ENCODE measurements at regions not wholly inside any gene's neighbourhood (a gene's known extent, or its start where the extent isn't known, plus 50 kb on each side); places are given as distances from the start of the nearest gene placed in this dataset.
"Not testable (repeated sequence)": the region's sequence is repeated elsewhere in the genome, so short reads cannot be mapped to it uniquely, and the experiment has no call there.

DNA sequence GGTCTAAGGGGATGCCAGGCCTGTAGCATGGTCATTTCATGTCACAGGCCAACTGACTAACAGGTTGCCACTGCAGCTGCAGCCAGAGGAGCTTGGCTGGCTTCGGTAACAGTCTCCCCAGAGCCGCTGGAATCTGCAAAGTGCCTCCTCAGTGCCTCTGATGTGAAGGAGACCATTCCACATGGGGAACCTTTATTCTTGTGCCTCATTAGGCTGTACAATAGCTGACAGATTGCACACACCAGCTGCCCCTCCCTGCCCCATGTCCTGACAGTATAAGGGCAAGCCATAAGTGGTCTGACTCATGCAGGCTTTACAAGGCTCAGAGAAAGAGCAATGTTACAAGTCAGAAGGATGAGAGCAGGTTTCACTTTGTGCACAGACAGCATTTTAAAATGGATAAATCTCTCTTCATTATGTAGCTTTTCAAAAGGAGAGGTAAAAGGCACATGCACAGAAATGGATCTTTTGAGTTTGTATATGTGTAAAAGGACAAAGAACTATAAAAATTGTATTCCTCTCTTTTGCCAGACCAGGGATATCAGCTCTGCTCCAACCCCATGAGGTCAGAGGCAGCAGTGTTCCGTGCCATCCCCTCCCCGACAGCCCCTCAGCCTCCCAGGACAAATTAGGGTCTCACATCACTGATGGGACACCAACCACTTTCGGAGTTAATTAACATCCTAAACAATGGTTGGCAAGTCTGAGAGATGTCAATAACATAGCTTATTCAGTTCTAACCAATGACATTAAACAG is 467.8 kb downstream of the TMEM232 start:
- DNase-seq, result no peak

DNA sequence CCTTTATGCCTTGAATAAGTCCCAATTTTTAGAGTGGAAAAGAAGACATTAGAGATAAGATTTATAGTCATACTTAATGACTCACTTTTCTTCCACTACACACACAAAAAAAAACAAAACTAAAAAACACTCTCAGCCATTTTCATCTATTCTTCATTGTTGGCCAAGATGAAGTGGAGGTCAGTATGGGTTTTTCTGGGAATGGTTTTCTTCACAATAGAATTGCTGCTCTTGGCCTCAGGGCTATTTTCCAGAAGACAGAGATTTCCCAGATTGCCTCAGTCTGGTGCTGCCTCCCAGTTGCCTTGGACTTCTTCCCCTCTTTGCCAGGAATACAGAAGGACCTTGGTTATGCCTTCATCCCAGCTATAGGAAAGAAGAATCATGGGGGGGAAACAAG is 463.7 kb downstream of the TMEM232 start:
- DNase-seq, result no peak

GRCh38 chr5:110264661-110265060 is 461.8 kb downstream of the TMEM232 start:
- no peak for DNase-seq

- no peak for DNase-seq
Observed at GRCh38 chr5:110265162-110265561, 461.3 kb downstream of the TMEM232 start.

DNA sequence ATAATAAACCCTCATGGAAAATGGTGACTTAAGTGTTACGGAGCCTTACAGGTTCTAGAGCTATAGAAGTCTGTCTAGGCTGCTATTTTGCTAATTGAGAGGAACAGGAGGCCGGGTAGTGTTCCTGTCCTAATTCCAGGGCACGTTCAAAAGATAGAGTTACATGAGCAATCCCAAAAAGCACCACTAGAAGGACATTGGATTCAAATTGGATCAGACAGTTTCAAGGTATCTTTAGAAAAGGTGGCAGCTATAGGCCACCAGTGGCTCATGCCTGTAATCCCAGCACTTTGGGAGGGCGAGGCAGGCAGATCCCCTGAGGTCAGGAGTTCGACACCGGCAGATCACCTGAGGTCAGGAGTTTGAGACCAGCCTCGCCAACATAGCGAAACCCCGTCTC is 458.8 kb downstream of the TMEM232 start:
- DNase-seq, result no peak

DNA sequence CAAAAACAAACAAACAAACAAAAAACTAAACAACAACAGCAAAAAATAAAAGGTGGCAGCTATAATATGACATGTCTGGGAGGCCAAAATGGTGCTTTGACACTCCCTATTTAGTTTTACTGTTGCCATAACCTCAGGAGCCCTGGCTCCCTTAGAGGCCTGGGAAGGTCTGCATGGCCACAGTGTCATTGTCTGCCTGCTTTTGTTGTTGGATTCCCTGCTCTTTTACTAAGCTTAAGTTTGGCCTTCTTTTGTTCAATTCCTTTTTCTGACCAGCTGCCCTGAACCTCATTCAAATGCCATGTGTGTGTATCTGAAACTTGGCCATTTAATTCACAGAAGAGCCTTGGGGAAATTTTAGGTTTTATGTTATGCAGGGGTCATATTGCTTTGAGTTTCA is 458.2 kb downstream of the TMEM232 start:
- DNase-seq, result no peak

DNA sequence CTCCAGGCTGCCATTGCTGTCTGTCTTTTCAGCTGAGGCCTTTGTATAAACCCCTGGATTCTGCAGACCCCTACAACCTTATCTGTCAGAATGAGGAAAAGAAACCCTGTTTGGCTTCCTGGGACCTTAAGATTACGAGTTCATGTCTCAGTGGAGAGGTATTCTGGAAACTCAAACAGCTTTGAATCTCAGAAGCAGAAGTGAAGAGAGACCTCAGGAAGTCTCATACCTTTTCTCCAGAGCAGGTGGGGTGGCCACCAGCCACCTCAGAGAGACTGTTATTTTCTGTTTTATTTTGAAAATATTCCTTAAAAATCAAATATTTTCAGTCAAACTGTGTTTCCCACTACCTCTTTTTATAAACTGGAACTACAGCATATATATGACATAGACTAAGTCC is 457.5 kb downstream of the TMEM232 start:
- DNase-seq, result no peak

DNA sequence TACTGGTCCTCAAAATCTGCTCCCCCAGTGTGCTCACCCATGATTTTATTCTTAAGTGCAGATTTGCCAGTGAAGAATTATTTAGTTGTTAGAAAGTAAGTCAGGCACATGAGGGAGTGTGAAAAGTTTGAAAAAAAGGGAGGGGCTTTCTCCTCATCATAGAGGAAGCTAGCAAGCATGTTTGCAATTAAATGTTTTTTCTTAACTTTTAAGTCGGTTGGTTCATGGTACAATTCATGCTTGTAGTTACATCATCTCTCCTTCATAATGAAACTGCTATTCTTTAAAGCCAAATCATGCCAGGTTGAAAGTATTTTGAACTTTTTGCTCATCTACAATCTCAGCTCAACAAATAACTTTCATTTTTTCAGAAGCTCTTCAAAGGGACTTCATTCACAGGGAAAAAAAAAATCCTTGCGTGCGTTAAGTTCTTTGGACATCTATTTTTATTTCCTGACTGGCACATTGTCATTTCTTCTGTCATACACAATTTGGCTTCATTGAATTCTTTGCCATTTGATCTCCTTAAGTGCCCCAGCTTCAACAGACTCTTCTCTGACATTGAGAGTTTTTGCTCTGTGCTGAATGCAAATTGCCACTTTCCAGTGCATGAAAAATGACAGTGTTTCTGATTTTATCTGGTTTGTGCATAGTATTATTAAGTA is 456.9 kb downstream of the TMEM232 start:
- no peak for DNase-seq

GRCh38 chr5:110275878-110276277 is 450.6 kb downstream of the TMEM232 start:
- DNase-seq, result no peak

DNA sequence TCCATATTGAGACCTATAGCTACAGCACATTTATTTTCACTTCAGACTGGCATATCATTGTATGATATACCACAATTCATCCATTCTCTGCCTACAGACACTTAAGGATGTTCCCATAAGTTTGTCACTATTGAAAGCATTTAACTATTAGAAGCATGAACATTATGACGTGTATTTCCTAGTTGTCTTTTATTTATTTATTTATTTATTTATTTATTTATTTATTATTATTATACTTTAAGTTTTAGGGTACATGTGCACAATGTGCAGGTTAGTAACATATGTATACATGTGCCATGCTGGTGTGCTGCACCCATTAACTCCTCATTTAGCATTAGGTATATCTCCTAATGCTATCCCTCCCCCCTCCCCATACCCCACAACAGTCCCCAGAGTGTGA is 448.0 kb downstream of the TMEM232 start:
- not testable (repeated sequence) for DNase-seq

- DNase-seq, result not testable (repeated sequence)
Observed at GRCh38 chr5:110284121-110284520, 442.4 kb downstream of the TMEM232 start.

DNA sequence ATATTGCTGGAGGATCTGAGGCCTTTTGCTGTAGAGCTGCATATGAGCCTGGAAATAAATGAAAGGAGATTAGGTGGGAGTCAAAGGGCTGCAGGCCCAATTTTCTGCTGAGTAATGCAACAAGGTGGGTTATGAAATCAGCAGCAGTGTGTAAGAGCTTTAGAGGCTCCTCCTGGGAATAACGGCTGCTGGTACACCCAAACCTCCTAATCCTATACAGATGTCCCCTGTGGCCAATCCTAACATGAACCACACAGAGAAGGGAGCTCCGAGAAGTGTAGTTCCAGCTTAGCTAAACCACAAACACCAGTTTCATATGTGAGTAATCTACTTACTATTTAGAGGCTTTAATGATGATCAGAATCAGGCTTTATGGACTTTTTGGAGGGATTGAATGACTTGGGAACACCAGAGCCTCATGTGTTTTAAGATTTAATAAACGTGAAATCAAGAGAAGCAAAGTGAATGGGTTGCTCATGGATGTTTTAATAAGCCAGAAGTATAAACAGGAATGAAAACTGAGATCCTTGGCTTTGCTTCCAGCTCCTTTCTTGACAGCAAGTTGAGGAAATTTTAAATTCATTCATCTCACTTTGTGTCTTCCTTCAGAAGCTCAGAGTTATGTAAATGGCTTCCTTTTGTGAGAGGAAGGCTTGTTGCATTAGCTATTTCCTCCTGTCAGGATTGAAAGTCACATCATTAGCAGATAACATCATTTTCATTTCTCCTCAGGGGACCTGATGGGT is 437.5 kb downstream of the TMEM232 start:
- DNase-seq, result no peak

DNA sequence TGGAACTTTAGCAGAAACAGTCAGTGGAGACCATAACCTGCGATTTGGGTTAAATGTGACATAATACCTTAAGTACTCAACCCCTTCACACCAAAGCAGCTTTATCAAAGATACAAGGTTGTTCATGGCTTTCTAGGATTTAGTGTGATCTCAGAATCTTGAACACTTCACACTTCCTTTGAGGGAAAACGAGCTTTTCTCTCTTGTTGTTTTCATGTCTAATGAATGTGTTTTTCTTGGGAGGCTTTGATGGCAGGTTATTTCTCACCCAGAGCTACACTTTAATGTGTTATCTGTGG is 437.0 kb downstream of the TMEM232 start:
- no peak for DNase-seq

- DNase-seq, result no peak
Observed at GRCh38 chr5:110290542-110290941, 435.9 kb downstream of the TMEM232 start.

- DNase-seq, result no peak
Observed at GRCh38 chr5:110294281-110294680, 432.2 kb downstream of the TMEM232 start.

GRCh38 chr5:110297152-110297670 is 429.3 kb downstream of the TMEM232 start:
- DNase-seq, result no peak

DNA sequence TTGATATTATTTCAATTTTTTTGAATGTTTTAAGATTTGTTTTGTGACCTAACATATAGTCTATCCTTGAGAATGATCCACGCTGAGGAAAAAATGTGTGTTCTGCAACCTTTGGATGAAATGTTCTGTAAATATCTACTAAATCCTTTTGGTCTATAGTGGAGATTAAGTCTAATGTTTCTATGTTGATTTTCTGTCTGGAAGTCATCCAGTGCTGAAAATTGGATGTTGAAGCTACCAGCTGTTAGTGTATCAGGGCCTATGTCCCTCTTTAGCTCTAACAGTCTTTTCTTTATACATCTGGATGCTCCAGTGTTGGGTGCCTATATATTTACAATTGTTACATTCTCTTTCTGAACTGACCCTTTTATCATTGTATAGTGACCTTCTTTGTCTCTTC is 422.3 kb downstream of the TMEM232 start:
- DNase-seq, result no peak

- no peak for DNase-seq
Observed at GRCh38 chr5:110306650-110307049, 419.8 kb downstream of the TMEM232 start.

- no peak for DNase-seq
Observed at GRCh38 chr5:110309222-110309621, 417.2 kb downstream of the TMEM232 start.

DNA sequence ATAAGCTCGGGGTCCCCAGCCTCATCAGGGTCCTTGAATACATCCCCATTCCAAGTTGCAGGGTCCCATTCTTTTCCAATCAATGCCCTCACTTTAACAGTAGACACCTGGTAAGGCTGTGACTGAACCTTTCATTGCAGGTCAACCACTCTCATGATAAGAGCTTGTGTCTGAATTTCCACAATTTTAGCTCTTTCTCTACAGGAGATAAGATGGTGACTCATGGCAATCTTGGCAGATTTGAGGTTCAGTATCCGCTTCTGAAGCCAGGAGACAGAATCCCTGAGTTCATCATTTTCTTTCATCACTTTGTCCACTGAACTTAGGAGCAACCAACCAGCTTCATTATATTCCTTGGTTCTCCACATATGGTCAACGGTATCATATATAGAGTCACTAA is 409.9 kb downstream of the TMEM232 start:
- DNase-seq, result not testable (repeated sequence)

GRCh38 chr5:110321117-110321516 is 405.4 kb downstream of the TMEM232 start:
- DNase-seq, result no peak

- DNase-seq, result no peak
Observed at GRCh38 chr5:110323357-110323756, 403.1 kb downstream of the TMEM232 start.

DNA sequence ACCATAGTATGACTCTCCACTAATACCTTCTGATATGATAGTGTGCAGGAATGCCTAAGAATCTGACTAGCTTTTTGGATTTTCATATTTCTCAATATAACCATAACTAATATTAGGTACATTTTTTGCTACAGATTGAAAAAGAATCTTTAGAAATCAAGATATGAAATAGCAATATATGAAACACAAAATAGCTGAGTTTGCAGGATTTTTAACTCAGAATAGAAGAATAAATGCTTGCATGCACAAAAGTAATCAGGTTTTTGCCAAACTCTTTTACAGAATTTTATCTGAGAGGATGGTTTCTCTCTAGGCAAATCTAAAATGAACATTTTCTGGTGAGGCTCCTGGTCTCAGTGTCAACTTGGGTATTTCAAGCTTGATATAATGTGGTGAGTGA is 402.6 kb downstream of the TMEM232 start:
- DNase-seq, result no peak

DNA sequence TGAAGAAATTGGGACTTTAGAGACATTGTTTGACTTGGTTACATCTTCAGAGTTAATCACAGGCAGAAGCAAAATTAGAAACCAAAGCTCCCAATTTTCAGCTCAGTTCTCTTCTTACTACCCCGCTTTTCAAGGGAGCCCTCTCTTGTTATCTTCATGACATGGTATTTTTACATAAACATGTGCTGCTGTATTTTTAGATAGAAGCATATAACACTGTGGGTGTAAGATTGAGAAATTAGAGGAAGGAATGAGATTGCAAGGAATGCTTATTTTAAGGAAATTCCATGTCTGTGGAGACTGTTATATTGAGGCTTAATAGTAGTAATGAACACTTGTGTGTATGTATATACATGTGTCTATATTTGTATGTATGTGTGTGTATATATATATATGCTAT is 401.6 kb downstream of the TMEM232 start:
- DNase-seq, result no peak

Data from NCI-H2029 (cell line).